Panc1 (cell line): ENCODE measurements at regions not wholly inside any gene's neighbourhood (a gene's known extent, or its start where the extent isn't known, plus 50 kb on each side); places are given as distances from the start of the nearest gene placed in this dataset.

Experiments
- CTCF ChIP-seq: fragments of 450-650 bp; IDR thresholded peaks from 2 replicates; pipeline ENCODE4 v1.5.1; 2017; ENCODE audit warnings: mild to moderate bottlenecking
- POLR2AphosphoS5 ChIP-seq: IDR thresholded peaks from 2 replicates; pipeline ENCODE4 v1.6.1; 2012; ENCODE audit warnings: mild to moderate bottlenecking, low read depth, low read length, moderate library complexity
- SIN3A ChIP-seq: IDR thresholded peaks from 2 replicates; pipeline ENCODE4 v1.6.1; 2012; ENCODE audit warnings: low read depth, mild to moderate bottlenecking, low read length, moderate library complexity, borderline replicate concordance; ENCODE audit not compliant: insufficient read depth
- TCF7L2 ChIP-seq: IDR thresholded peaks from 2 replicates; pipeline ENCODE4 v1.6.1; 2011; ENCODE audit warnings: mild to moderate bottlenecking, low read depth, low read length, inconsistent platforms

- TF ChIP-seq CTCF = no peak
- TF ChIP-seq POLR2AphosphoS5 = no peak
- TF ChIP-seq SIN3A = no peak
- TF ChIP-seq TCF7L2 = no peak
These were observed 304.4 kb downstream of the HS3ST3B1 start for GRCh38 chr17:14605267-14605599.
